ENCODE measurements at regions not wholly inside any gene's neighbourhood (a gene's known extent, or its start where the extent isn't known, plus 50 kb on each side); places are given as distances from the start of the nearest gene placed in this dataset.

- no peak for DNase-seq
These were observed 480.4 kb upstream of the SGCG start for GRCh38 chr13:22700246-22700887.

GRCh38 chr13:22703601-22704209 is 477.1 kb upstream of the SGCG start:
- DNase-seq, result no peak

DNA sequence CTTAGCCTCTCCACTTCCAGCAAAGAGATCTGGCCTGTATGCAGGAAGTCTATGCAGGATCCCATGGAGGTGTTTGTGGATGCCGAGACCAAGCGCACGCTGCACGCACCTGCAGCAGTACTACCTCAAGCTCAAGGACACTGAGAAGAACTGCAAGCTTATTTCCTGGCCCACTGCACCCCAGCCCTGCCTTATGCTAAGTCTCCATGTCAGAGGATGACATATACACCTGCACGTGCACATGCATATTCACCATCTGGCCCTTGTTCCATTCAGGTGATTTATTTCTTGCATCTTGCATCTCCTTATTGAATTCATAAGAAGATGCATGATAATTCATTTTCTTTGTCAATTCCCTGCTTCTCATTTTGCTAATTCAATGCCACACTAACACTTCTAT is 472.8 kb upstream of the SGCG start:
- DNase-seq, result no peak

DNA sequence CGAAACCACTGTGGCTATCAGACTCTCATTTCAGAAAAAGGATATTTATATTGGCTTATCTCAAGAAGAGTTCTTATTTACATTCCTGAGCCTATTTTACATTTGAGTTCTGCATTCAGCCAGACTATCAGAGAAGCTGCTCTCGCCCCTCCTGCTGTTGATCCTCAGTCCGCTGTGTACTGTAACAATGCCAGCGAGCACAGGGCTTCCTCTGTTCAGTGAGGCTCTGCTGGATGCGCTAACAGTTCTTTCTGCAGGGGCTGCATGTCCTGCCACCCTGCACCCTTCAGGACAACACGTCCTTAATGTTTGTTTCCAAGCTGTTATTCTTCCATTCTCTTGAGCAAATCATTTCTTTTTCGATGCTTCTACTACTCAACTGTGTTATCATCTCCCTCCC is 463.7 kb upstream of the SGCG start:
- no peak for DNase-seq

- no peak for DNase-seq
These were observed 454.1 kb upstream of the SGCG start for GRCh38 chr13:22726726-22727125.

GRCh38 chr13:22735011-22735995 is 445.5 kb upstream of the SGCG start:
- no peak for DNase-seq

DNA sequence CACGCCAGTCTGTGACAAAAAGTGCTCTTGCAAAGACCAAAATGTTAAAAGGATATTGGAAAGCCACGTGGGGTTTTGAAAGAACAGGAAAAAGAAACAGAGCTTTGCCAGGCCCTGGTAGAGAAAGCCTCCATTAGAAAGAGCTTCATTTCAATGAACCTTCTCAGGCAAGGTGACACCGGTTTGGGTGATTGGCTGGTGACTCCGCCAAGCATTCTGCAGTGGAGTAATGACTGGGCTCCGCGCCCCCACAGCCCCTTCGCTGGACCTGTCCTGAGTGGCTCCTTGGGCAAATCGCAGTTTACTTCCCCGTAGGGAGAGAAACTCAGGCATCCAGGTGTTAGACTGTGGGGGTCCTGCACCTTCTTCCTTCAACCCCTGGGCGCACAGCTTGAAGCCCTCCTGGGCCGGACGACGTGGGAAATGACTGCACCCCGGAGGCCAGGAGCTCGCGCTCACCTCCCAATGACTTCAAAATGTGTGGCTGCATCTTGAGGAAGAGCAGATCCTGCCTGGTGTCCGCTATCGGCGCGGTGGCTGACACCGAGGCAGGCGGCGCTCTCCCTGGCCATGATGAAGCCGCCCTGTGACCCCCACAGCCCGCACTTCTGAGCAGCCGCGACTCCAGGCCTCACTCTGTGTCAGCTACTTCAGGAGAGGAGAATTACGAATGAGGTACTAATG is 444.6 kb upstream of the SGCG start:
- DNase-seq, result no peak

GRCh38 chr13:22736768-22737092 is 444.0 kb upstream of the SGCG start:
- DNase-seq, result no peak

- DNase-seq, result no peak
These were observed 442.4 kb upstream of the SGCG start for GRCh38 chr13:22738357-22738756.

DNA sequence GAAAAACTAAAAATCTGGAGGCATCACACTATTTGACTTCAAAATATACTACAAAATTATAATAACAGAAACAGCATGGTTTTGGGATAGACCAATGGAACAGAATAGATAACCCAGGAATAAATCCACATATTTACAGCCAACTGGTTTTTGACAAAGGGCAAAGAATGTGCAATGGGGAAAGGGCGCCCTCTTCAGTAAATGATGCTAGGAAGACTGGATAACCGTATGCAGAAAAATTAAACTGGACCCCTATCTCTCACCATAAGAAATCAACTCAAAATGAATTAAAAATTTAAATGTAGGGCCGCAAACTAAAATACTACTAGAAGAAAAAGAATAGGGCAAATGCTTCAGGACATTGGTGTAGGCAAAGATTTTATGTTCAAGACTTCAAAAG is 440.5 kb upstream of the SGCG start:
- no peak for DNase-seq

GRCh38 chr13:22744688-22745452 is 435.9 kb upstream of the SGCG start:
- no peak for DNase-seq

DNA sequence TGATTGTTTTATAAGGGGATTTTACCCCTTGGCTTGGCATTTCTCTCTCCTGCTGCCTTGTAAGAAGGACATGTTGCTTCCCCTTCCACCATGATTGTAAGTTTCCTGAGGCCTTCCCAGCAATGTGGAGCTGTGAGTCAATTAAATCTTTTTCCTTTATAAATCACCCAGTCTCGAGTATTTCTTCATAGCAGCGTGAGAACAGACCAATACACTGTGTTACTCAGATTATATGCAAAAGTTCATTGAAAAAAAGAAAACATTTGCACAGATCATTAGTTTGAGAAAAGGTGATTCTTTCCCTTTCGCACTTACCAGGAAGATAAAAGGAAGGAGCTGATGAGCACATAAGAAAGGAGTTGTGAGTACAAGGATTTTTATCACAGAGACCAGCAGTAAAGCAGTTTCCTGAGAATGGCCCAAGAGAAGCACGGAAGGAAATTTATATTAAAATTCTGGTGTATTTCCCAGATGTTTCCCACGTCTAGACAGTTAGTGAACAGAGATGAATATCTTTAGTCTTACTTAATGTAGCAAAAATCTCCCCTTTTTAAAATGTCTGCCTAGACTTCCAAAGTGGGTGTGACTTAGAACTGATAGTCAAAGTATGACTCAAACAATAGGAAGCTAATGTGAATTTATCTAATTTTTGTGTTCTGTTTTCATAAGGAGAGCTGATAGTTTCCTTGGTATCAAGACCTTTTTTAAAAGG is 431.8 kb upstream of the SGCG start:
- DNase-seq, result peak; percentile 32

GRCh38 chr13:22749626-22750025 is 431.2 kb upstream of the SGCG start:
- no peak for DNase-seq

DNA sequence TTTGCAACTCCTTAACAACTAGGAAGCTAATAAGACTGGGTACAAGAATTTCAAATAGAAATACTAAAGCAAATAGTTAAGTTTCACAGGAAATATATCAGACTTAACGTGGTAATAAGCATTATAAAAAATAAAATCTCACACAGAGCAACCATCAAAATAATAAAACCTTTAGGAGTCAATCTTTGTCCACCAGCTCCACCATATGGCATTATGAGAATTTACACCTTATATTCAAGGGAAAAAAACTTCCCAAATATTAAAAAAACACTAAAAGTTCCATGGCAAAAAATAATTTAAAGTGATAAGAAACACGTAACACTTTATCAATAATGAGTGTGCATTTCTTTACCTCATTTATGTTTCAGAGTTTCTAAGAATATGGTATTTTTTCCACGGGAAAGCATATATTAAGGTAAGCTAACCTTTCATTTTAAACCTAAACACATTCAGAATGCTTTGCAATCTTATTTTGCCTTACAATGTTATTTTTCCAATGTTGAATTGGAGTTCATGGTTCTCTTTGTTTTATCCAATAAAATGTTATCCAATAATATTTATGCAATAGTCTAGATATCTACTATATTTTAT is 423.2 kb upstream of the SGCG start:
- no peak for DNase-seq

DNA sequence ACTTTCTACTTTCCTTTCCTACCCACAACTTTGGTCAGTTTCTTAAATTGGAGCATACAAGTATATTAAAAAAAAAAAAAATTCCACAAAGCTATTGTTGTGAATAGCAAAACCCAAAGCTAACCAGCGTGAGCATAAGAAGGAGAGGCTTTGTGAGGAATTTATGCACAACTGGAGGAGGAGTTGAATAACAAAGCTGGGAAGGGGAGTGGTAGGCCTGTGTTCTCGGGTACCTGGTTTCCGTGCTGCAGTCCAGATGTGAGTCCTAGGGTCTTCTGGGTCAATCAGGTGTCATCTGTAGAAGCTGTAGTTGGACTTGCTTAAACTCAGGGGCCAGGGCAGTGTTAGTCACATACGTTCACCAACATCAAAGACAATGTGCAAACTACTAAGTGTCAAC is 422.5 kb upstream of the SGCG start:
- DNase-seq, result no peak

GRCh38 chr13:22761709-22762108 is 419.1 kb upstream of the SGCG start:
- DNase-seq, result no peak

DNA sequence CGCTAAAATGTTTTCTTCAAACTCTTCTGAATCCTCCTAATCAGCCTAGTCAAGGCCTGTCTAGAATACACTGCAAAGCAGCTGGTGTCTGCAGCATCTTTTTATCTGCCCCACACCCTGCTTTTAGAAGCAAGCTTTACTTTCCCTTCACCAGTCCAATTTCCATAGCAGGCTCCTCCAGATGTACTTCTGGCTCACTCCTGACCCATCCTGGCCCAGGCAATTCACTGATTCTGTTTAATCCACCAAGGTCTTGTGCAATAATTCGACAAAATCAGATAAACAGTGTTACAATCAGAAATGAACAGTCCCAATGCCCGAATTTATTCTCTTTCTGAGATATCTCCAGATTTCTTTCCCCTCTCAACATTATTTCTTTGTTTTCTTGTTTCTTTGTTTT is 415.2 kb upstream of the SGCG start:
- no peak for DNase-seq

GRCh38 chr13:22770891-22771290 is 409.9 kb upstream of the SGCG start:
- no peak for DNase-seq

- no peak for DNase-seq
These were observed 407.3 kb upstream of the SGCG start for GRCh38 chr13:22773465-22773864.

DNA sequence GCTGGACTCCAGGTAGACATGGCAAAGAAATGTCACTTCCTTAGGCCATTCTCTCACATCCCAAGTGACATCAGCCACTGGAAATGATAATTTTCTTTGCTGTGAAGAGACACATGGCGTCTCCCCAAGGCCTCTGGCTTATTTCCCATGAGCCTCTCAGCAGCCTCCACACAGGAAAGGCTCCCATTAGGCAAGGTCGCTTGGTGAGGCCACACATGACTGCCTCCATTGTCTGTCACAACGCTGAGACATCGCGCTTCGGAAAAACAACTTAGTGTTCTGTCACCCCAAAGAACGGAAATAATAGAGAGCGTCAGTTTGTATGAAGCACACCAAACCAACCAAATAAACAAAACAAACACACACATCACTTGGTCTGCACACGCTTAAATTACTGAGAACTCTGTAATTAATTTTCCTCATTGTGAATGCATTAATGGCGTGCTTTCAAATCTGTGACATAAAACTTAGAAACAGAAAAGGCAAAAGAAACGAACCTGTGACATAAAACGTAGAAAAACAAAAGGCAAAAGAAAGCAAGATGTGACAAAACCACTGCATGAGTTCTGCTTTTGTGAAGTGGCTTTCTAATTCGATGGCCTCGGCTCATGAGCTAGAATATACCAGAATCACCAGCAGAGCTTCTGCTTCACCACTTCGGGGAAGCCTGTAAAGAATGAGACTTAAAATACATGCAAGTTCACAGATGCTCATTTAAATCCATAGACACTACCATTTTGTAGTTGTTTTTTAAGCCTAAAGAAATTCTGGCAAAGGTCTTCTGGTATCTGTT is 404.2 kb upstream of the SGCG start:
- DNase-seq, result no peak
